ENCODE measurements at regions not wholly inside any gene's neighbourhood (a gene's known extent, or its start where the extent isn't known, plus 50 kb on each side); places are given as distances from the start of the nearest gene placed in this dataset.

- Histone ChIP-seq H3F3A (ENCODE audit: insufficient read depth, low read length, poor library complexity, severe bottlenecking) (peaks cover 4% of the 10 kb centered on the region), H3K27me3 (ENCODE audit: insufficient read depth, low read depth, low read length) (no peaks in the 10 kb centered on the region), H3K36me3 (ENCODE audit: insufficient read depth, low read length) (no peaks in the 10 kb centered on the region), H3K27ac (ENCODE audit: low read length) (no peak overlapping the region), H3K9me2 (ENCODE audit: insufficient read depth, low read length) (no peaks in the 10 kb centered on the region), H3K4me3 (ENCODE audit: low read length) (no peak overlapping the region), H3K9ac (ENCODE audit: low read length) (no peak overlapping the region), H4K20me1 (ENCODE audit: insufficient read depth) (no peaks in the 10 kb centered on the region), H3K79me2 (replicated peaks; ENCODE audit: insufficient read depth, low read length) (no peaks in the 10 kb centered on the region), H2AFZ (ENCODE audit: low read depth, low read length) (no peak overlapping the region), H3K4me2 (ENCODE audit: low read length) (no peak overlapping the region), H3K9me3 (ENCODE audit: low read length) (no peaks in the 10 kb centered on the region)
- TF ChIP-seq, protein P1, sequence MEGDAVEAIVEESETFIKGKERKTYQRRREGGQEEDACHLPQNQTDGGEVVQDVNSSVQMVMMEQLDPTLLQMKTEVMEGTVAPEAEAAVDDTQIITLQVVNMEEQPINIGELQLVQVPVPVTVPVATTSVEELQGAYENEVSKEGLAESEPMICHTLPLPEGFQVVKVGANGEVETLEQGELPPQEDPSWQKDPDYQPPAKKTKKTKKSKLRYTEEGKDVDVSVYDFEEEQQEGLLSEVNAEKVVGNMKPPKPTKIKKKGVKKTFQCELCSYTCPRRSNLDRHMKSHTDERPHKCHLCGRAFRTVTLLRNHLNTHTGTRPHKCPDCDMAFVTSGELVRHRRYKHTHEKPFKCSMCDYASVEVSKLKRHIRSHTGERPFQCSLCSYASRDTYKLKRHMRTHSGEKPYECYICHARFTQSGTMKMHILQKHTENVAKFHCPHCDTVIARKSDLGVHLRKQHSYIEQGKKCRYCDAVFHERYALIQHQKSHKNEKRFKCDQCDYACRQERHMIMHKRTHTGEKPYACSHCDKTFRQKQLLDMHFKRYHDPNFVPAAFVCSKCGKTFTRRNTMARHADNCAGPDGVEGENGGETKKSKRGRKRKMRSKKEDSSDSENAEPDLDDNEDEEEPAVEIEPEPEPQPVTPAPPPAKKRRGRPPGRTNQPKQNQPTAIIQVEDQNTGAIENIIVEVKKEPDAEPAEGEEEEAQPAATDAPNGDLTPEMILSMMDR (IDR thresholded peaks at IDR 0.05; ENCODE audit: poor library complexity, severe bottlenecking) = no peak
- TF ChIP-seq REST (IDR thresholded peaks at IDR 0.05; ENCODE audit: borderline replicate concordance) (no peak), RAD21 (conservative IDR thresholded peaks at IDR 0.05) (no peak), EP300 (conservative IDR thresholded peaks at IDR 0.05; ENCODE audit: poor library complexity, severe bottlenecking) (no peak), EZH2 (IDR thresholded peaks at IDR 0.05; ENCODE audit: borderline replicate concordance, insufficient read depth, low read length, poor library complexity, severe bottlenecking) (no peak)
These were observed 423.7 kb upstream of the ZNF804A start for GRCh38 chr2:184174493-184175104.

GRCh38 chr2:184178229-184178628, 420.1 kb upstream of the ZNF804A start:
- Histone ChIP-seq H3K27me3 (ENCODE audit: insufficient read depth, low read depth, low read length) (no peaks in the 10 kb centered on the region), H2AFZ (ENCODE audit: low read depth, low read length) (no peak overlapping the region), H3K79me2 (replicated peaks; ENCODE audit: insufficient read depth, low read length) (no peaks in the 10 kb centered on the region), H3K9me3 (ENCODE audit: low read length) (no peaks in the 10 kb centered on the region), H3K9ac (ENCODE audit: low read length) (no peak overlapping the region), H3K4me2 (ENCODE audit: low read length) (peak overlapping the region; percentile 27), H4K20me1 (ENCODE audit: insufficient read depth) (no peaks in the 10 kb centered on the region), H3K27ac (ENCODE audit: low read length) (no peak overlapping the region), H3K9me2 (ENCODE audit: insufficient read depth, low read length) (no peaks in the 10 kb centered on the region), H3K4me3 (ENCODE audit: low read length) (peak overlapping the region; percentile 36), H3K36me3 (ENCODE audit: insufficient read depth, low read length) (no peaks in the 10 kb centered on the region), H3F3A (ENCODE audit: insufficient read depth, low read length, poor library complexity, severe bottlenecking) (peaks cover 4% of the 10 kb centered on the region)
- TF ChIP-seq SMC3 (conservative IDR thresholded peaks at IDR 0.05; ENCODE audit: poor library complexity) (no peak), EP300 (conservative IDR thresholded peaks at IDR 0.05; ENCODE audit: poor library complexity, severe bottlenecking) (peak; percentile 19)

- H2AFZ ChIP-seq (ENCODE audit: low read depth, low read length) = no peak overlapping the region
- TF ChIP-seq EZH2 (IDR thresholded peaks at IDR 0.05; ENCODE audit: borderline replicate concordance, insufficient read depth, low read length, poor library complexity, severe bottlenecking) (no peak), TAF1 (IDR thresholded peaks at IDR 0.05; ENCODE audit: low read depth) (no peak), POLR2AphosphoS5 (IDR thresholded peaks at IDR 0.05) (no peak), EP300 (conservative IDR thresholded peaks at IDR 0.05; ENCODE audit: poor library complexity, severe bottlenecking) (no peak), MXI1 (conservative IDR thresholded peaks at IDR 0.05; ENCODE audit: poor library complexity, severe bottlenecking) (no peak), REST (IDR thresholded peaks at IDR 0.05; ENCODE audit: borderline replicate concordance) (no peak), RAD21 (conservative IDR thresholded peaks at IDR 0.05) (no peak), SMC3 (conservative IDR thresholded peaks at IDR 0.05; ENCODE audit: poor library complexity) (no peak)
- TF ChIP-seq, protein P1 (IDR thresholded peaks at IDR 0.05; ENCODE audit: poor library complexity, severe bottlenecking) = no peak
- no peaks in the 10 kb centered on the region for H3K9me3 ChIP-seq (ENCODE audit: low read length)
- H3K4me3 ChIP-seq (ENCODE audit: low read length) = no peak overlapping the region
- no peaks in the 10 kb centered on the region for H3F3A ChIP-seq (ENCODE audit: insufficient read depth, low read length, poor library complexity, severe bottlenecking)
- H3K27ac ChIP-seq (ENCODE audit: low read length) = no peak overlapping the region
- no peaks in the 10 kb centered on the region for H3K36me3 ChIP-seq (ENCODE audit: insufficient read depth, low read length)
- no peaks in the 10 kb centered on the region for H3K27me3 ChIP-seq (ENCODE audit: insufficient read depth, low read depth, low read length)
- H3K4me2 ChIP-seq (ENCODE audit: low read length) = no peak overlapping the region
- no peaks in the 10 kb centered on the region for H3K9me2 ChIP-seq (ENCODE audit: insufficient read depth, low read length)
- no peak overlapping the region for H3K9ac ChIP-seq (ENCODE audit: low read length)
- H4K20me1 ChIP-seq (ENCODE audit: insufficient read depth) = no peaks in the 10 kb centered on the region
- no peaks in the 10 kb centered on the region for H3K79me2 ChIP-seq (replicated peaks; ENCODE audit: insufficient read depth, low read length)
These were observed 411.9 kb upstream of the ZNF804A start for GRCh38 chr2:184186436-184186835.
